Fibroblast of lung (primary cell): ENCODE measurements at regions not wholly inside any gene's neighbourhood (a gene's known extent, or its start where the extent isn't known, plus 50 kb on each side); places are given as distances from the start of the nearest gene placed in this dataset.

ENCODE experiments used
- CTCF ChIP-seq, 2 donors: IDR thresholded peaks in 1 of 2; conservative IDR thresholded peaks in 1 of 2; 1 replicate in 1 of 2; 2 replicates in 1 of 2; pipeline ENCODE4 v1.5.1; 2011 to 2012; ENCODE audit warnings: low read length in 2 of 2, control low read depth in 1 of 2, inconsistent platforms in 1 of 2, low read depth in 1 of 2, mild to moderate bottlenecking in 1 of 2
- EZH2 ChIP-seq: IDR thresholded peaks from 2 replicates; pipeline ENCODE4 v1.5.1; 2012; ENCODE audit warnings: low read length, control low read depth, mild to moderate bottlenecking; ENCODE audit errors: missing control alignments

- TF ChIP-seq CTCF (conservative IDR thresholded peaks at IDR 0.05 in 1 of 2, IDR thresholded peaks at IDR 0.05 in 1 of 2; ENCODE audit: low read depth in 1 of 2, low read length in 2 of 2) (no peak), EZH2 (no peak)
Measured at GRCh38 chr6:115631028-115631427, 429.7 kb downstream of the FRK start.
